IMR-90 (cell line): ENCODE measurements at regions not wholly inside any gene's neighbourhood (a gene's known extent, or its start where the extent isn't known, plus 50 kb on each side); places are given as distances from the start of the nearest gene placed in this dataset.

Source experiments
- MXI1 ChIP-seq: IDR thresholded peaks from 2 replicates; pipeline ENCODE4 v1.6.1; 2012; ENCODE audit warnings: low read depth, mild to moderate bottlenecking, low read length, moderate library complexity, borderline replicate concordance

DNA sequence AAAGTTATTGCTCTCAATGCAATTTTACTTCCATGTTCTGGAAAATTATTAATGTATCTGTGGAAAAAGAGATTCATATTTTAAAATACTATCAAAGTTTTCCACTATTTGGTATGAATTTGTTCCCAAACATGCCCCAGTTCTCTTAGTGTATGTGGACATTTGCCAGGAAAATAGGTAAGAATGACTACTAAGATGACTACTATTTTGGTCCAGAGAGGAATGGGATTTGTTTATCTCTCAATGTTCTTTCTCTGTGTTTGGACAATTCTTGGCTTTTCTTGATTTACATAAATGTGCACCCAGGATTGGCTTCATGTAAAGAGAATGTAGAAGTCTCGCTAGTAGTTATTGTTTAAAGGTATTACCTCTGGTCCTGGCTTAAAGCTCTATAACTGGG is 60.3 kb upstream of the POT1 start (continued):
- no peak for TF ChIP-seq MXI1
